Astrocyte (in vitro differentiated cells and primary cell): ENCODE measurements at regions not wholly inside any gene's neighbourhood (a gene's known extent, or its start where the extent isn't known, plus 50 kb on each side); places are given as distances from the start of the nearest gene placed in this dataset.

Experiments
- DNase-seq: peaks from one replicate; pipeline ENCODE4 v3.0.0-alpha.2; 2010; ENCODE audit warnings: low read depth
- FAIRE-seq: peaks from 2 replicates; lab custom pipeline; 2011; peaks lifted over from hg19 to GRCh38; lab: Jason Lieb, UNC
- H2AFZ ChIP-seq: 2 replicates; pipeline ENCODE4 v1.6.0; 2012; ENCODE audit warnings: low read depth, low read length, inconsistent platforms
- H3K27ac ChIP-seq: 2 replicates; pipeline ENCODE4 v1.5.1; 2011; ENCODE audit warnings: low read depth, low read length, inconsistent platforms
- H3K27me3 ChIP-seq: 2 replicates; pipeline ENCODE4 v1.6.0; 2011; ENCODE audit warnings: low read length, inconsistent platforms; ENCODE audit not compliant: insufficient read depth
- H3K36me3 ChIP-seq: 2 replicates; pipeline ENCODE4 v1.5.1; 2011; ENCODE audit warnings: low read length, inconsistent platforms; ENCODE audit not compliant: insufficient read depth
- H3K4me1 ChIP-seq: 2 replicates; pipeline ENCODE4 v1.5.1; 2011; ENCODE audit warnings: low read length, inconsistent platforms; ENCODE audit not compliant: insufficient read depth
- H3K4me2 ChIP-seq: 2 replicates; pipeline ENCODE4 v1.6.0; 2012; ENCODE audit warnings: low read length, inconsistent platforms
- H3K4me3 ChIP-seq: 2 replicates; pipeline ENCODE4 v1.5.1; 2011; ENCODE audit warnings: low read depth, mild to moderate bottlenecking, low read length, inconsistent platforms; ENCODE audit not compliant: insufficient read depth
- H3K79me2 ChIP-seq: 2 replicates; pipeline ENCODE4 v1.6.0; 2012; ENCODE audit warnings: mild to moderate bottlenecking, low read length, inconsistent platforms; ENCODE audit not compliant: insufficient read depth
- H3K9ac ChIP-seq: 2 replicates; pipeline ENCODE4 v1.6.0; 2012; ENCODE audit warnings: mild to moderate bottlenecking, low read length, inconsistent platforms
- H3K9me3 ChIP-seq: 2 replicates; pipeline ENCODE4 v1.5.1; 2012; ENCODE audit warnings: low read depth, mild to moderate bottlenecking, low read length, inconsistent platforms; ENCODE audit not compliant: insufficient read depth
- H4K20me1 ChIP-seq: 2 replicates; pipeline ENCODE4 v1.6.0; 2012; ENCODE audit warnings: low read length, inconsistent platforms; ENCODE audit not compliant: insufficient read depth
- H3K27ac Mint-ChIP-seq: one replicate; pipeline ENCODE4 v1.8.0; 2021; ENCODE audit warnings: mild to moderate bottlenecking, mixed read lengths; ENCODE audit not compliant: unreplicated experiment
- H3K27me3 Mint-ChIP-seq: one replicate; pipeline ENCODE4 v1.8.0; 2021; ENCODE audit warnings: low read depth, mixed read lengths; ENCODE audit not compliant: unreplicated experiment
- H3K36me3 Mint-ChIP-seq: one replicate; pipeline ENCODE4 v1.8.0; 2021; ENCODE audit warnings: low read depth, mixed read lengths; ENCODE audit not compliant: unreplicated experiment
- H3K4me1 Mint-ChIP-seq: one replicate; pipeline ENCODE4 v1.8.0; 2021; ENCODE audit warnings: low read depth, mixed read lengths; ENCODE audit not compliant: unreplicated experiment
- H3K4me3 Mint-ChIP-seq: one replicate; pipeline ENCODE4 v1.8.0; 2021; ENCODE audit warnings: mild to moderate bottlenecking, moderate library complexity, mixed read lengths; ENCODE audit not compliant: unreplicated experiment
- H3K9me3 Mint-ChIP-seq: one replicate; pipeline ENCODE4 v1.8.0; 2021; ENCODE audit warnings: mild to moderate bottlenecking, mixed read lengths; ENCODE audit not compliant: unreplicated experiment
- CTCF ChIP-seq: IDR thresholded peaks from 2 replicates; pipeline ENCODE4 v1.5.1; 2011; ENCODE audit warnings: low read depth, mild to moderate bottlenecking, inconsistent platforms, low read length, moderate library complexity; ENCODE audit not compliant: insufficient read depth
- EZH2 ChIP-seq: IDR thresholded peaks from 2 replicates; pipeline ENCODE4 v1.6.1; 2012; ENCODE audit warnings: mild to moderate bottlenecking, low read length, inconsistent platforms; ENCODE audit not compliant: insufficient read depth

- TF ChIP-seq EZH2 = no peak
- TF ChIP-seq CTCF = no peak
- Mint-ChIP-seq H3K4me1 (peaks cover 5% of the 10 kb centered on the region), H3K36me3 (no peaks in the 10 kb centered on the region), H3K27me3 (no peaks in the 10 kb centered on the region), H3K4me3 (no peak overlapping the region), H3K27ac (no peak overlapping the region), H3K9me3 (no peaks in the 10 kb centered on the region)
- H3K27me3 ChIP-seq = no peaks in the 10 kb centered on the region
- no peaks in the 10 kb centered on the region for H4K20me1 ChIP-seq
- no peak overlapping the region for H2AFZ ChIP-seq
- no peak overlapping the region for H3K4me3 ChIP-seq
- peaks cover 2% of the 10 kb centered on the region for H3K9me3 ChIP-seq
- H3K79me2 ChIP-seq = no peaks in the 10 kb centered on the region
- no peaks in the 10 kb centered on the region for H3K36me3 ChIP-seq
- H3K4me2 ChIP-seq = no peak overlapping the region
- no peak overlapping the region for H3K9ac ChIP-seq
- no peak overlapping the region for H3K27ac ChIP-seq
- FAIRE-seq (no peak), DNase-seq (no peak)
- H3K4me1 ChIP-seq = no peaks in the 10 kb centered on the region
Observed at GRCh38 chr18:65279668-65280305, 471.0 kb upstream of the CDH7 start.

- no peak for TF ChIP-seq EZH2
- Histone ChIP-seq H3K79me2 (no peaks in the 10 kb centered on the region), H3K27me3 (no peaks in the 10 kb centered on the region), H3K36me3 (no peaks in the 10 kb centered on the region), H3K9ac (no peak overlapping the region), H3K4me2 (no peak overlapping the region), H3K9me3 (peaks cover 2% of the 10 kb centered on the region), H2AFZ (no peak overlapping the region), H3K4me3 (no peak overlapping the region), H3K4me1 (no peaks in the 10 kb centered on the region), H4K20me1 (no peaks in the 10 kb centered on the region), H3K27ac (no peak overlapping the region)
- no peak overlapping the region for H3K4me3 Mint-ChIP-seq
- H3K27ac Mint-ChIP-seq = no peak overlapping the region
- DNase-seq (no peak), FAIRE-seq (no peak)
- H3K27me3 Mint-ChIP-seq = no peaks in the 10 kb centered on the region
- no peaks in the 10 kb centered on the region for H3K36me3 Mint-ChIP-seq
- peaks cover 5% of the 10 kb centered on the region for H3K4me1 Mint-ChIP-seq
- H3K9me3 Mint-ChIP-seq = no peaks in the 10 kb centered on the region
Observed at GRCh38 chr18:65278939-65279667, 471.7 kb upstream of the CDH7 start.

- Histone ChIP-seq H2AFZ (no peak overlapping the region), H3K4me2 (no peak overlapping the region)
- no peak overlapping the region for H3K27ac Mint-ChIP-seq
Observed at GRCh38 chr18:65269375-65269774, 481.4 kb upstream of the CDH7 start.

More at GRCh38 chr18:65269375-65269774, 481.4 kb upstream of the CDH7 start:
- DNase-seq = no peak
- Mint-ChIP-seq H3K4me3 (no peak overlapping the region), H3K4me1 (peaks cover 8% of the 10 kb centered on the region), H3K27me3 (no peaks in the 10 kb centered on the region), H3K36me3 (no peaks in the 10 kb centered on the region), H3K9me3 (no peaks in the 10 kb centered on the region)
- Histone ChIP-seq H3K4me3 (no peak overlapping the region), H3K36me3 (no peaks in the 10 kb centered on the region), H4K20me1 (no peaks in the 10 kb centered on the region), H3K4me1 (no peaks in the 10 kb centered on the region), H3K27ac (no peak overlapping the region), H3K79me2 (no peaks in the 10 kb centered on the region), H3K9me3 (no peaks in the 10 kb centered on the region), H3K9ac (no peak overlapping the region), H3K27me3 (no peaks in the 10 kb centered on the region)
- TF ChIP-seq CTCF (no peak), EZH2 (no peak)
- no peak for FAIRE-seq
